ENCODE measurements at regions not wholly inside any gene's neighbourhood (a gene's known extent, or its start where the extent isn't known, plus 50 kb on each side); places are given as distances from the start of the nearest gene placed in this dataset.

DNA sequence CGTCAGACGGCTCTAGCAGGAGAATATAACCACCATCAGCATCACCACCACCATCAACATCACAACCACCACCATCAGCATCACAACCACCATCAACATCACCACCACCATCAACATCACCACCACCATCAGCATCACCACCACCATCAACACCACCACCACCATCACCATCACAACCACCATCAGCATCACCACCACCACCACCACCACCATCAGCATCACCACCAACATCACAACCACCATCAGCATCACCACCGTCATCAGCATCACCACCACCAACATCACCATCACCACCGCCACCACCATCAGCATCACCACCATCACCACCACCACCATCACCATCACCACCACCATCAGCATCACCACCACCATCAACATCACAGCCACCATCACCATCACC, 210.7 kb downstream of the C9orf50 start:
- TF ChIP-seq, protein P1, sequence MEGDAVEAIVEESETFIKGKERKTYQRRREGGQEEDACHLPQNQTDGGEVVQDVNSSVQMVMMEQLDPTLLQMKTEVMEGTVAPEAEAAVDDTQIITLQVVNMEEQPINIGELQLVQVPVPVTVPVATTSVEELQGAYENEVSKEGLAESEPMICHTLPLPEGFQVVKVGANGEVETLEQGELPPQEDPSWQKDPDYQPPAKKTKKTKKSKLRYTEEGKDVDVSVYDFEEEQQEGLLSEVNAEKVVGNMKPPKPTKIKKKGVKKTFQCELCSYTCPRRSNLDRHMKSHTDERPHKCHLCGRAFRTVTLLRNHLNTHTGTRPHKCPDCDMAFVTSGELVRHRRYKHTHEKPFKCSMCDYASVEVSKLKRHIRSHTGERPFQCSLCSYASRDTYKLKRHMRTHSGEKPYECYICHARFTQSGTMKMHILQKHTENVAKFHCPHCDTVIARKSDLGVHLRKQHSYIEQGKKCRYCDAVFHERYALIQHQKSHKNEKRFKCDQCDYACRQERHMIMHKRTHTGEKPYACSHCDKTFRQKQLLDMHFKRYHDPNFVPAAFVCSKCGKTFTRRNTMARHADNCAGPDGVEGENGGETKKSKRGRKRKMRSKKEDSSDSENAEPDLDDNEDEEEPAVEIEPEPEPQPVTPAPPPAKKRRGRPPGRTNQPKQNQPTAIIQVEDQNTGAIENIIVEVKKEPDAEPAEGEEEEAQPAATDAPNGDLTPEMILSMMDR (IDR thresholded peaks at IDR 0.05; ENCODE audit: extremely low read depth, missing control alignments): no peak
- DNase-seq (ENCODE audit: low spot score): no peak

DNA sequence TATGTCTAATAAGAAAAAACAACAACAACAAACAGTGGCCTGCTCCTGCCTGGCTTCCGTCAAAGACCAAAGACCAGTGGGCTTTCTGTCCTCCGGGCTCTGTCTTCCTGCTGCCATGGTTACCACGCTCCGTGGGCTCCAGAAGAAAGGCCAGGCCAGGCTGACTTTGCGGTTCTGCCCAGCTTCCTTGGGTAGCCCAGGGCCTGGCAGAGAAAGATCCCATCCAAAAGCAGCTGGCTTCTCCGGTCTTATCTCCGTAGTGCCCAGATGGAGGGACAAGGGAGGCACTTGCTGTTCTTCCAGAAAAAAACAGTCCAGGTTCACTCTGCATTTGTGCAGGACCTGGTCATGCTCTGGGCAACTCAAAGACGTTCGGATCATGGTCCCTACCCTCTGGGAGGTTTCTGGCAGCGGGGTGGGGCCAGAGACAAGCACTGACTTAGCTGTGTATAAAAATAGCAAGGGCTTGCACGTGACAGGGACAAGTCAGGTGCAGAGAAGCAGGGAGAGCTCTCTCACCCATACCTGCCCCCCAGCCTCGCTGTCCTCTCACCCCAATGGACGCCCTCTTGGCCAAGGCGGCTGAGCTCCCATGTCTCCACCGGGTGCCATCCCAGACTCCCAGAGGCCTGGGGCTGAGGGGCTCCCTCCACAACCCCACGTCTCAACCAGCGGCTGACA, 212.2 kb downstream of the C9orf50 start:
- DNase-seq (ENCODE audit: low spot score): no peak
- TF ChIP-seq, protein P1 (IDR thresholded peaks at IDR 0.05; ENCODE audit: extremely low read depth, missing control alignments): no peak

DNA sequence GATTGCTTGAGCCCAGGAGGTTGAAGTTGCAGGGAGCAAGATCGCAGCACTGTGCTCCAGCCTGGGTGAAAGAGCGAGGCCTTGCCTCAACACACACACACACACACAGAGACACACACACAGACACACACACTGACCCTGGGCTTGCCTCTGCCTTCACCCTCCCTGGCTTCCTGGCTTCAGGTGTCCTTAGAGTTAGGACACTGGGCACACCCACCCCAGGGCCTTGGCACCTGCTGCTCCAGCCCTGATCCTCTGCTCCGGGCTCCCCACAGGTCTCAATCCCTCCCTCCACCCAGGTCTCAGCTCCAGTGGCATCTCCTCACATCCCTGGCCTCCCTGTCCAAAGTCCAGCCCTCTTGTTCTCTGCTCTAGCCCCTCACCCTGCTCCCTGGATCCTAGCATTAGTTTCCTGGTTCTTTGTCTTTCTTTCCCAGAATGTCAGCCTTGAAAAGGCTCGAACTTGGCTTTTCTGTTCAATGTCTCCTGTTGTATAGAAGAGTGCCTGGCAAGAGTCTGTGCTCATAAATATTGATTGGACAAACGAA, 212.9 kb downstream of the C9orf50 start:
- DNase-seq (ENCODE audit: low spot score): no peak
- TF ChIP-seq, protein P1 (IDR thresholded peaks at IDR 0.05; ENCODE audit: extremely low read depth, missing control alignments): no peak

DNA sequence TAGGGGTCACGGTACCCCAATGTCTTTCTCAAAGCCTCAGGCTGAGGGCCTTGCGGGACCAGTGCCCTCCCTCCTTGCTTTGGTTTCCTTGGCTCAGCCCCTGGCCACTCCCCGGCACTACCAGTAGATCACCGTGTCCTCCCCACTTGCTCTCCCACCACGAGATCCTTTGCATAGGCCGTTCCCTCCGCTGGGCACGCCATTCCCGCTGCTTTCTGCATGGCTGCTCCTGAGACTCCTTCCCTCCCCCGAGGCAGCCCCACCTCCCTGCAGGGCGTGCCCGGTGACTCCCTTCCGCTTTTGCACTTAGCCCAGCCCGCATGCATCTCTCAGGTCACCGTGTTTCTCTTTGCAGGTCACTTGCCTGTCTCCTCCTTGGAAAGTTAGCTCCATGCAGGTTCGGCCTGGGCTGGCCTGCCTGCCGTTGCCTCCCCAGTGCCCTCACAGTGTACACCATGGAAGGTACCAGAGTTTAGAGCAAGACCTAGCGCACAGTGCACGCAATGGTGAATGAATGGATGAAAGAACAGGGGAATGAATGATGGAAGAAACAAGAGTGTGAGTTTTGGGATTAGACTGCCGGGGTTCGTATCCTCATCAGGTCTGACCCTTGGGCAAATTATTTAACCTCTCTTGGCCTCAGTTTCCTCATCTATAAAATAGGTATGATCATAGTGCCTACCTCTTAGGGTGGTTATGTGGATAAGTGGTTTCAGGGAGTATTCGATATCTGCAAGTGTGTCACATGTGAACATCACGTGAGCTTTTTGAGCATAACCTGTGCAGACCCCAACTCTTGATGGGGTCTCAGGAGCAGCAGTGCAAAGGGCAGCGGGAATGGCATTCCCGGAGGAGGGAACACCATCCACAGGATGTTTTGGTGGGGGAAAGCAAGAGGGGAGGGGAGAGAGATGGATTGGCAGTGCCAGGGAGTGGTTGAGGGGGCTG, 214.3 kb downstream of the C9orf50 start:
- TF ChIP-seq, protein P1 (IDR thresholded peaks at IDR 0.05; ENCODE audit: extremely low read depth, missing control alignments): no peak
- no peak for DNase-seq (ENCODE audit: low spot score)

DNA sequence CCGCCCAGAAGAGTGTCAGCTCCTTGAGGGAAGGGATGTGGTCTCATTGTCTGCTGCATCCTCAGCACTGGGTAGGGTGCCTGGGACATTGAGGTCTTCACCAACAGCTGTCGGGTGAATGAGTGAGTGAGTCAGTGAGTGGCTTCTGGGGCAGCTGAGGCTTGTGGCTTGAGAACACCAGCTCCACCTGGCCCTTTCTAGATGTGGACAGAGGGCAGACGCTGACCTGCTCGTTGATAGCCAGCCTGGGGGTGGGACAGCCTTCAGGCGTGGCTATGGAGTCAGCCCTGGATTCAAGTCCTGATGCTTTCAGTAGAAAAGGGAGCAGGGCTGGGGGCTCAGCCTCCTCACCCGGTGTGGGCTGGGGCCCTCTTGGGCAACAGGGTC, 215.1 kb downstream of the C9orf50 start:
- TF ChIP-seq, protein P1 (IDR thresholded peaks at IDR 0.05; ENCODE audit: extremely low read depth, missing control alignments): no peak
- DNase-seq (ENCODE audit: low spot score): no peak

DNA sequence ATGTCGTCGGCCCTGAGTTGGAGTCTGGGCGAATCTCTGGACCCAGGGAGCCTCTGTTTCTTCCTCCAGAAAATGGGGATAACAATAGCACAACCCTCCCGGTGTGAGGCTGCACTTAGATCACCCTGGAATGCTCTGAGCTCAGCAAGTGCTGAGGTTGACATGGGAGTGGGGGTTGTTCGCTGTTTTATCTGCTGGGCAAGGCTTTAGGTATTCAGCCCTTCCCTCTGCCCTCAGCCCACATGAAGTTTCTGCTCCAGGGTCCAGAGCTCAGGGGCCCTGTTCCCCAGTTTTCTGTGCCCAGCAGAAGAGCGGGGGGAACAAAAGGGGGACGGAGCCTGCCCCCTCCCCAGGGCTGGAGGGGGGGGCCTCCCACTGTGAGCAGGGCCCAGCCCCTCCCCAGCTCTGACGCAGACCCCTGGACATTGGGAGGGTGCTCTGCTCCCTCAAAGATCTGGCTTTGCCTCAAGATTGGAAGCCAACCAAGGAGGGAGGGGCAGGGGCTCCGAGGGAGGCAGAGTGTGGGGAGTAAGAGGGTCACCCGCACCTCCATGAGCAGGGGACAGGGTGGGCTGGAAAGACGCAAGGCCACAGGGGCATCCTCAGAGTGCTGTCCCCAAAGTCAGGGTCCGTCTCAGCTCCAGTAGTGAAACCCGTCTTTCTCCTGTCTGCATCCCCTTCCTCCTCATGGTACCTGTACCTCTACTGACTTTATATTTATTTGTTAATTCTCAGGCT, 215.6 kb downstream of the C9orf50 start:
- TF ChIP-seq, protein P1 (IDR thresholded peaks at IDR 0.05; ENCODE audit: extremely low read depth, missing control alignments): no peak
- no peak for DNase-seq (ENCODE audit: low spot score)

All from GM20000 (cell line).